A549 (cell line): ENCODE measurements at regions not wholly inside any gene's neighbourhood (a gene's known extent, or its start where the extent isn't known, plus 50 kb on each side); places are given as distances from the start of the nearest gene placed in this dataset.

Experiments used
- ATAC-seq, 2 experiments: fragments of 200-7000 bp in 1 of 2; fragments of >200 bp in 1 of 2; cut with Nextera tagmentation in 1 of 2; cut with Tn5 transposase in 1 of 2; 3 replicates each; pipeline versions ENCODE4 v1.8.0 to v1.9.1; 2018 to 2020; ENCODE audit warnings: mild to moderate bottlenecking in 1 of 2, moderate library complexity in 1 of 2
- CTCF ChIA-PET: fragments of 300-600 bp; sonication (Branson Sonifier 250); formaldehyde crosslinking; extraction: SDS; loops from one replicate; lab custom pipeline; 2021; ENCODE audit warnings: antibody characterized with exemption, inconsistent platforms; lab: Yijun Ruan, JAX
- POLR2A ChIA-PET: fragments of 350-600 bp; formaldehyde crosslinking; extraction: SDS; loops from one replicate; lab custom pipeline; 2021; ENCODE audit warnings: antibody characterized with exemption, inconsistent platforms; lab: Yijun Ruan, JAX
- DNase-seq, 2 experiments: peaks; one replicate each; pipeline versions ENCODE4 v3.0.0 to v3.0.0-alpha.2; 2011 to 2016; ENCODE audit warnings: low read depth in 1 of 2, low spot score in 1 of 2
- FAIRE-seq: peaks from 2 replicates; lab custom pipeline; 2011; peaks lifted over from hg19 to GRCh38; lab: Jason Lieb, UNC
- H3K27ac ChIP-seq, 2 experiments: fragments of >200 bp; sonication (Bioruptor Twin); formaldehyde crosslinking; 3 replicates each; pipeline ENCODE4 v1.5.1; 2016 to 2017
- H3K4me1 ChIP-seq: fragments of >200 bp; sonication (Bioruptor Twin); formaldehyde crosslinking; 3 replicates; pipeline ENCODE4 v1.6.1; 2016
- H3K4me2 ChIP-seq: fragments of >200 bp; sonication (Bioruptor Twin); formaldehyde crosslinking; 3 replicates; pipeline ENCODE4 v1.6.1; 2016
- H3K4me3 ChIP-seq: fragments of >200 bp; sonication (Bioruptor Twin); formaldehyde crosslinking; 3 replicates; pipeline ENCODE4 v1.5.1; 2016
- H3K9me3 ChIP-seq: fragments of >200 bp; sonication (Bioruptor Twin); formaldehyde crosslinking; 3 replicates; pipeline ENCODE4 v1.6.1; 2016
- ATOH8 ChIP-seq: fragments of 250-450 bp; sonication (Bioruptor Pico); IDR thresholded peaks from 2 replicates; pipeline ENCODE4 v1.5.0; 2020; ENCODE audit warnings: low read depth, mild to moderate bottlenecking, moderate library complexity
- CBX2 ChIP-seq: fragments of 200-600 bp; sonication (generic); IDR thresholded peaks from 2 replicates; pipeline ENCODE4 v1.6.1; 2016; ENCODE audit warnings: low read depth, mild to moderate bottlenecking, borderline replicate concordance
- CHD2 ChIP-seq: fragments of 150-350 bp; IDR thresholded peaks from 2 replicates; pipeline ENCODE4 v1.6.1; 2014; ENCODE audit warnings: low read length; ENCODE audit not compliant: partially characterized antibody
- CHD4 ChIP-seq: fragments of 200-600 bp; sonication (generic); IDR thresholded peaks from 2 replicates; pipeline ENCODE4 v1.6.1; 2016; ENCODE audit warnings: antibody characterized with exemption, mild to moderate bottlenecking, borderline replicate concordance
- CTCF ChIP-seq: fragments of >200 bp; sonication (Bioruptor Twin); formaldehyde crosslinking; IDR thresholded peaks from 3 replicates; pipeline ENCODE4 v1.5.1; 2016
- E2F6 ChIP-seq: IDR thresholded peaks from 2 replicates; pipeline ENCODE4 v1.6.1; 2012; ENCODE audit warnings: low read depth, borderline replicate concordance
- ESRRA ChIP-seq: fragments of 150-350 bp; IDR thresholded peaks from 2 replicates; pipeline ENCODE4 v1.6.1; 2014; ENCODE audit warnings: mild to moderate bottlenecking, low read length, borderline replicate concordance
- FOXS1 ChIP-seq: fragments of 250-450 bp; sonication (Bioruptor Pico); IDR thresholded peaks from 2 replicates; pipeline ENCODE4 v1.5.0; 2020; ENCODE audit warnings: mild to moderate bottlenecking, moderate library complexity
- HES2 ChIP-seq: fragments of >200 bp; sonication (Bioruptor Twin); formaldehyde crosslinking; IDR thresholded peaks from 2 replicates; pipeline ENCODE4 v1.6.1; 2016
- HMGXB4 ChIP-seq: fragments of 250-450 bp; sonication (Bioruptor Pico); IDR thresholded peaks from 2 replicates; pipeline ENCODE4 v1.5.0; 2021; ENCODE audit warnings: mild to moderate bottlenecking, moderate library complexity, borderline replicate concordance
- HOXA7 ChIP-seq: fragments of 250-450 bp; sonication (Bioruptor Pico); IDR thresholded peaks from 2 replicates; pipeline ENCODE4 v1.5.0; 2020; ENCODE audit warnings: mild to moderate bottlenecking, moderate library complexity
- HOXB13 ChIP-seq: fragments of 250-450 bp; sonication (Bioruptor Pico); IDR thresholded peaks from 2 replicates; pipeline ENCODE4 v1.5.0; 2020; ENCODE audit warnings: low read depth, mild to moderate bottlenecking, moderate library complexity
- MAFK ChIP-seq: fragments of 450-650 bp; IDR thresholded peaks from 2 replicates; pipeline ENCODE4 v1.6.1; 2014; ENCODE audit not compliant: partially characterized antibody
- MAZ ChIP-seq: fragments of 150-350 bp; IDR thresholded peaks from 2 replicates; pipeline ENCODE4 v1.6.1; 2014; ENCODE audit warnings: antibody characterized with exemption, low read depth, low read length, borderline replicate concordance
- MYC ChIP-seq: IDR thresholded peaks from 2 replicates; pipeline ENCODE4 v1.6.1; 2012; ENCODE audit warnings: mild to moderate bottlenecking, inconsistent platforms, low read length, improper control_type of control experiment, borderline replicate concordance
- NFE2L2 ChIP-seq: fragments of 150-350 bp; conservative IDR thresholded peaks from 2 replicates; pipeline ENCODE4 v1.6.1; 2014; ENCODE audit warnings: low read length
- PBX3 ChIP-seq: IDR thresholded peaks from 2 replicates; pipeline ENCODE4 v1.6.1; 2012
- RAD21 ChIP-seq, 2 experiments: fragments of >200 bp in 1 of 2; sonication (Bioruptor Twin) in 1 of 2; formaldehyde crosslinking in 1 of 2; IDR thresholded peaks in 1 of 2; conservative IDR thresholded peaks in 1 of 2; 2 replicates in 1 of 2; 3 replicates in 1 of 2; pipeline ENCODE4 v1.6.1; 2012 to 2018; ENCODE audit warnings: inconsistent platforms in 1 of 2
- RARB ChIP-seq: fragments of 250-450 bp; sonication (Bioruptor Pico); IDR thresholded peaks from 2 replicates; pipeline ENCODE4 v1.8.0; 2021; ENCODE audit warnings: mild to moderate bottlenecking, moderate library complexity
- RCOR1 ChIP-seq: fragments of 150-350 bp; IDR thresholded peaks from 2 replicates; pipeline ENCODE4 v1.6.1; 2014; ENCODE audit warnings: antibody characterized with exemption, low read length, low read depth
- RFX5 ChIP-seq: fragments of 450-650 bp; IDR thresholded peaks from 2 replicates; pipeline ENCODE4 v1.7.1; 2014; ENCODE audit warnings: antibody characterized with exemption, mild to moderate bottlenecking, moderate library complexity
- SMC3 ChIP-seq: fragments of >200 bp; sonication (Bioruptor Twin); formaldehyde crosslinking; IDR thresholded peaks from 3 replicates; pipeline ENCODE4 v1.6.1; 2018; ENCODE audit warnings: inconsistent platforms
- TFCP2L1 ChIP-seq: fragments of 250-450 bp; sonication (Bioruptor Pico); IDR thresholded peaks from 2 replicates; pipeline ENCODE4 v1.5.0; 2021; ENCODE audit warnings: mild to moderate bottlenecking
- TP53 ChIP-seq: fragments of 250-450 bp; sonication (Bioruptor Pico); IDR thresholded peaks from 2 replicates; pipeline ENCODE4 v1.5.0; 2021; ENCODE audit warnings: mild to moderate bottlenecking, moderate library complexity
- USF2 ChIP-seq: fragments of 450-650 bp; IDR thresholded peaks from 2 replicates; pipeline ENCODE4 v1.6.1; 2014; ENCODE audit warnings: antibody characterized with exemption
- WGBS: methylation state at CpG from one replicate; pipeline ENCODE4 v1.1.6; 2017; ENCODE audit errors: missing lambda C conversion rate; 5-methylcytosine and 5-hydroxymethylcytosine counted together

- 61% methylated on average over 5 of the region's 5 CpGs for WGBS
- no peak for ATAC-seq
- H3K4me1 ChIP-seq = no peaks in the 10 kb centered on the region
- H3K9me3 ChIP-seq = 0 out of 3 replicates have a peak, but pooled peaks cover under 1% of the 10 kb centered on the region
- no peak for DNase-seq
- FAIRE-seq = no peak
- CTCF ChIA-PET = no interaction called here
- no peak for TF ChIP-seq TP53
- TF ChIP-seq ESRRA = no peak
- no peak for TF ChIP-seq HES2
- no peak for TF ChIP-seq RARB (CRISPR knock-in tag)
- no peak for TF ChIP-seq CBX2
- TF ChIP-seq RAD21 (conservative IDR thresholded peaks at IDR 0.05 in 1 of 2, IDR thresholded peaks at IDR 0.05 in 1 of 2) = no peak
- TF ChIP-seq RFX5 = no peak
- no peak for TF ChIP-seq MAFK
- no peak for TF ChIP-seq HMGXB4
- TF ChIP-seq USF2 = no peak
- TF ChIP-seq NFE2L2 = no peak
- TF ChIP-seq ATOH8 (CRISPR knock-in tag) = no peak
- no peak for TF ChIP-seq RCOR1
- TF ChIP-seq HOXB13 (CRISPR knock-in tag) = no peak
- no peak for TF ChIP-seq HOXA7 (CRISPR knock-in tag)
- TF ChIP-seq FOXS1 = no peak
- TF ChIP-seq MYC = no peak
- no peak for TF ChIP-seq E2F6
- TF ChIP-seq CHD4 = no peak
- TF ChIP-seq, all 56 proteins: peak for 0
- H3K4me3 ChIP-seq = no peak overlapping the region
- POLR2A ChIA-PET = no interaction called here
- H3K4me2 ChIP-seq = no peak overlapping the region
- H3K27ac ChIP-seq = no peak overlapping the region
These were observed 155.1 kb upstream of the ZC3H12A start for GRCh38 chr1:37319284-37319683.

- WGBS = 22% methylated on average over 16 of the region's 19 CpGs
- FAIRE-seq (no peak), DNase-seq (peak; percentile 36 to 38), ATAC-seq (peak in 1 of 2 experiments; percentile 47; a peak in 1 of 6 replicates)
- H3K9me3 ChIP-seq = 0 out of 3 replicates have a peak, but pooled peaks cover 5% of the 10 kb centered on the region
- no peaks in the 10 kb centered on the region for H3K4me1 ChIP-seq
- H3K4me3 ChIP-seq = no peak overlapping the region
- H3K4me2 ChIP-seq = no peak overlapping the region
- CTCF ChIA-PET = interaction anchor here (0.6 to 1.6 kb wide), 7 partner anchors 9 to 807 kb away, joined by 3 to 6 read pairs (median 3); no protein-coding TSS in a partner anchor
- TF ChIP-seq SMC3 (peak; percentile 52; the same call in 2 of the 3 replicates), MAZ (no peak), PBX3 (no peak), CHD2 (no peak), CTCF (peak; percentile 51), TFCP2L1 (CRISPR knock-in tag) (no peak), RAD21 (conservative IDR thresholded peaks at IDR 0.05 in 1 of 2, IDR thresholded peaks at IDR 0.05 in 1 of 2) (peak; percentile 60 to 72)
- H3K27ac ChIP-seq = no peak overlapping the region
- POLR2A ChIA-PET = no interaction called here
These were observed 150.6 kb upstream of the ZC3H12A start for GRCh38 chr1:37323486-37324377.
